BJ (cell line): ENCODE measurements at regions not wholly inside any gene's neighbourhood (a gene's known extent, or its start where the extent isn't known, plus 50 kb on each side); places are given as distances from the start of the nearest gene placed in this dataset.

ENCODE experiments used
- CTCF ChIA-PET: fragments of 350-600 bp; formaldehyde crosslinking; extraction: SDS; loops from one replicate; lab custom pipeline; 2021; ENCODE audit warnings: antibody characterized with exemption, inconsistent platforms; lab: Yijun Ruan, JAX
- POLR2A ChIA-PET: fragments of 300-600 bp; sonication (Branson Sonifier 250); formaldehyde crosslinking; extraction: SDS; loops from one replicate; lab custom pipeline; 2021; ENCODE audit warnings: antibody characterized with exemption; lab: Charles Lee
- DNase-seq: peaks from one replicate; pipeline ENCODE4 v3.0.0-alpha.2; 2011; ENCODE audit warnings: low read depth
- H3K27me3 ChIP-seq: 2 replicates; pipeline ENCODE4 v1.6.0; 2011; ENCODE audit warnings: low read length; ENCODE audit not compliant: control insufficient read depth, insufficient read depth
- H3K36me3 ChIP-seq: 2 replicates; pipeline ENCODE4 v1.5.1; 2011; ENCODE audit warnings: low read length; ENCODE audit not compliant: control insufficient read depth, insufficient read depth
- H3K4me3 ChIP-seq: 2 replicates; pipeline ENCODE4 v1.5.1; 2011; ENCODE audit warnings: low read depth, mild to moderate bottlenecking, control low read depth, low read length
- TF ChIP-seq, protein P1 (sequence below): IDR thresholded peaks from 2 replicates; pipeline ENCODE4 v1.5.1; 2011; ENCODE audit warnings: low read depth, mild to moderate bottlenecking, control low read depth, inconsistent platforms, low read length, moderate library complexity; ENCODE audit not compliant: insufficient read depth

DNA sequence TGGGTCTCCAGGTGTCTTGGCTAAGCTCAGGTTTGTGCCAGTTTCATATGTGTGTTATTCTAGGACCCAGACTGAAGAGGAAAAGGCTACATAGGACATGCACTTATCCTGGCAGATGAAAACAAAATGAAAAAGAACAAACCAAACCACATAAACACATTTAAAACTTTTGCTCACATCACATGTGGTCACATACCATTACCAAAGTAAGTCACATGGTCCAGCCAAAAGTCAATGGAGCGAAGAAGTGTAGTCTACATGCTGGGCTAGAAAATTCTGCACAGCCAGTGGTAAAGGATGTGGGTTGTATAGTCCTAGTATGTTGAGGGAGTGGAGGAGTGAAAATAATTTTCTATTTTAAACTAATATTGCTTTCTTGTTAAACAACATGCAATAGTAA is 437.5 kb downstream of the BTBD3 start:
- Histone ChIP-seq H3K4me3 (no peak overlapping the region), H3K27me3 (no peaks in the 10 kb centered on the region), H3K36me3 (no peaks in the 10 kb centered on the region)
- ChIA-PET POLR2A (no interaction called here), CTCF (no interaction called here)
- no peak for DNase-seq
- TF ChIP-seq, protein P1, sequence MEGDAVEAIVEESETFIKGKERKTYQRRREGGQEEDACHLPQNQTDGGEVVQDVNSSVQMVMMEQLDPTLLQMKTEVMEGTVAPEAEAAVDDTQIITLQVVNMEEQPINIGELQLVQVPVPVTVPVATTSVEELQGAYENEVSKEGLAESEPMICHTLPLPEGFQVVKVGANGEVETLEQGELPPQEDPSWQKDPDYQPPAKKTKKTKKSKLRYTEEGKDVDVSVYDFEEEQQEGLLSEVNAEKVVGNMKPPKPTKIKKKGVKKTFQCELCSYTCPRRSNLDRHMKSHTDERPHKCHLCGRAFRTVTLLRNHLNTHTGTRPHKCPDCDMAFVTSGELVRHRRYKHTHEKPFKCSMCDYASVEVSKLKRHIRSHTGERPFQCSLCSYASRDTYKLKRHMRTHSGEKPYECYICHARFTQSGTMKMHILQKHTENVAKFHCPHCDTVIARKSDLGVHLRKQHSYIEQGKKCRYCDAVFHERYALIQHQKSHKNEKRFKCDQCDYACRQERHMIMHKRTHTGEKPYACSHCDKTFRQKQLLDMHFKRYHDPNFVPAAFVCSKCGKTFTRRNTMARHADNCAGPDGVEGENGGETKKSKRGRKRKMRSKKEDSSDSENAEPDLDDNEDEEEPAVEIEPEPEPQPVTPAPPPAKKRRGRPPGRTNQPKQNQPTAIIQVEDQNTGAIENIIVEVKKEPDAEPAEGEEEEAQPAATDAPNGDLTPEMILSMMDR, result no peak

- POLR2A ChIA-PET, result no interaction called here
- DNase-seq, result no peak
- H3K27me3 ChIP-seq, result no peaks in the 10 kb centered on the region
- no peaks in the 10 kb centered on the region for H3K36me3 ChIP-seq
- TF ChIP-seq, protein P1, result no peak
- no peak overlapping the region for H3K4me3 ChIP-seq
- CTCF ChIA-PET, result no interaction called here
Measured at GRCh38 chr20:12358006-12358654, 440.4 kb downstream of the BTBD3 start.

DNA sequence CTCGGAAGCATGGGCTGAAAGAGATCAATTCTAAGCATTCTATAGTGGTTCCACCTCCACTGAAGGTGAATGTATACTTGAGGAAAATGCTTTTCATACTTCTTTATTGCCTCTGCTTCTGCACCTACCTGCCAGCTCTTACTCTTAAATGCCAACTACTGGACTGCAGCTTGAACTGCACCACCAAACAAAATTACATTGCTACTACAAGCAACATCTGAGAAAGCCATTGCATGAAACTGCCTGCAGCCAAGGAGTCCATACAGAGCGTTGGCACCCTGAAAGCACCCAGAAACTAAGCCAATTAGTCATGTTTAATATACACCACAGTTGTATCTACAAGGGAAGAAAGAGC is 440.9 kb downstream of the BTBD3 start:
- TF ChIP-seq, protein P1, result no peak
- ChIA-PET POLR2A (no interaction called here), CTCF (no interaction called here)
- no peaks in the 10 kb centered on the region for H3K27me3 ChIP-seq
- H3K36me3 ChIP-seq, result no peaks in the 10 kb centered on the region
- no peak for DNase-seq
- no peak overlapping the region for H3K4me3 ChIP-seq

GRCh38 chr20:12371990-12372389 is 454.3 kb downstream of the BTBD3 start:
- H3K27me3 ChIP-seq, result no peaks in the 10 kb centered on the region
- DNase-seq, result no peak
- CTCF ChIA-PET, result no interaction called here
- POLR2A ChIA-PET, result no interaction called here
- no peak overlapping the region for H3K4me3 ChIP-seq
- H3K36me3 ChIP-seq, result no peaks in the 10 kb centered on the region
- TF ChIP-seq, protein P1, result no peak

DNA sequence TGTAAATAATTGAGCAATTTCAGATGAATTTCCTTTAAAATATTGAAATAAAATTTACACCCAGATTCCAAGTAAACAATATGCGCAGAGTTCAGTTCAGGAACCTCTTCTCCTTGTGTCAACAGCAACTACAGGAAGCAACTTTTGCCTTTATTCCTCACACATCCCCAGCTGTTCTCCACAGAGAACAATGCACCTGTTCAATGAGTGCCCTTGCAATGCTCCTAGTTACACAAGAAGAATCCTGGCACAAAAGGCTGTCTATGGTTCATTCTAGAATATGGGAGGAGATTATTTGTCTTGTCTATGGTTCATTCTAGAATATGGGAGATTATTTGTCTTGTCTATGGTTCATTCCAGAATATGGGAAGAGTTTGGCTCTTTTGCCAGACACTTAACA is 454.9 kb downstream of the BTBD3 start:
- TF ChIP-seq, protein P1, result no peak
- CTCF ChIA-PET, result interaction anchor here (0.6 kb wide), 1 partner anchor 121 kb away, joined by 4 read pairs; no protein-coding TSS in a partner anchor
- DNase-seq, result no peak
- POLR2A ChIA-PET, result no interaction called here
- no peaks in the 10 kb centered on the region for H3K27me3 ChIP-seq
- no peaks in the 10 kb centered on the region for H3K36me3 ChIP-seq
- H3K4me3 ChIP-seq, result no peak overlapping the region
